Chondrocyte (in vitro differentiated cells): ENCODE measurements at regions not wholly inside any gene's neighbourhood (a gene's known extent, or its start where the extent isn't known, plus 50 kb on each side); places are given as distances from the start of the nearest gene placed in this dataset.

ENCODE experiments used
- DNase-seq: peaks from one replicate; pipeline ENCODE4 v3.0.0; 2021; ENCODE audit warnings: mixed read lengths, low spot score
- H3K27ac Mint-ChIP-seq: one replicate; pipeline ENCODE4 v1.8.0; 2021; ENCODE audit warnings: mild to moderate bottlenecking, moderate library complexity, mixed read lengths; ENCODE audit not compliant: unreplicated experiment
- H3K27me3 Mint-ChIP-seq: 2 replicates; pipeline ENCODE4 v1.8.0; 2021; ENCODE audit warnings: low read depth, mixed read lengths
- H3K36me3 Mint-ChIP-seq: 2 replicates; pipeline ENCODE4 v1.8.0; 2021; ENCODE audit warnings: low read depth, mixed read lengths
- H3K4me1 Mint-ChIP-seq: 2 replicates; pipeline ENCODE4 v1.8.0; 2021; ENCODE audit warnings: low read depth, mild to moderate bottlenecking, mixed read lengths
- H3K4me3 Mint-ChIP-seq: one replicate; pipeline ENCODE4 v1.8.0; 2021; ENCODE audit warnings: mild to moderate bottlenecking, moderate library complexity, mixed read lengths; ENCODE audit not compliant: unreplicated experiment
- H3K9me3 Mint-ChIP-seq: 2 replicates; pipeline ENCODE4 v1.8.0; 2021; ENCODE audit warnings: low read depth, mixed read lengths
- TF ChIP-seq, protein P1 (sequence below): fragments of 200-600 bp; sonication (generic); IDR thresholded peaks from 2 replicates; pipeline ENCODE4 v1.5.0; 2021; ENCODE audit warnings: antibody characterized with exemption, mild to moderate bottlenecking, moderate library complexity

DNA sequence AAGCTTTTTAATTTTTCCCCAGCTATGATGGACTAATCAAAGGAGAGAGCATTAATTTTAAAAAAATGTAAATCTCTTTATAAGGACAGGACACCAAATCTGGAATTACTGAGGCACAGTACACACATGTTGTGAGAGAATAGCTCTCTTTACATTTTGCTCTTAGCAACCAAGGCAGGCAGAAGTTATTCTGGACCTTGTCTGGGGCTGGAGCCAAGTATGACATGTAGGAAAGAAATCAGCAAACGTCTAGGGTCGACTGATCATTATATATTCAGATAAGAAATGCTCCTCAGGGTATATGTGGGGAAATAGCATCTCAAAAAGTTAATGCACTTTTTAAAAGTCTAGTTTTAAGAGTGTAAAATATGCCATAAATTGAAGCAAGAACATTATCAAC is 1330.0 kb upstream of the CELF4 start:
- no peaks in the 10 kb centered on the region for H3K27me3 Mint-ChIP-seq
- H3K27ac Mint-ChIP-seq: no peak overlapping the region
- DNase-seq: no peak
- no peaks in the 10 kb centered on the region for H3K36me3 Mint-ChIP-seq
- H3K9me3 Mint-ChIP-seq: peaks cover 4% of the 10 kb centered on the region
- TF ChIP-seq, protein P1, sequence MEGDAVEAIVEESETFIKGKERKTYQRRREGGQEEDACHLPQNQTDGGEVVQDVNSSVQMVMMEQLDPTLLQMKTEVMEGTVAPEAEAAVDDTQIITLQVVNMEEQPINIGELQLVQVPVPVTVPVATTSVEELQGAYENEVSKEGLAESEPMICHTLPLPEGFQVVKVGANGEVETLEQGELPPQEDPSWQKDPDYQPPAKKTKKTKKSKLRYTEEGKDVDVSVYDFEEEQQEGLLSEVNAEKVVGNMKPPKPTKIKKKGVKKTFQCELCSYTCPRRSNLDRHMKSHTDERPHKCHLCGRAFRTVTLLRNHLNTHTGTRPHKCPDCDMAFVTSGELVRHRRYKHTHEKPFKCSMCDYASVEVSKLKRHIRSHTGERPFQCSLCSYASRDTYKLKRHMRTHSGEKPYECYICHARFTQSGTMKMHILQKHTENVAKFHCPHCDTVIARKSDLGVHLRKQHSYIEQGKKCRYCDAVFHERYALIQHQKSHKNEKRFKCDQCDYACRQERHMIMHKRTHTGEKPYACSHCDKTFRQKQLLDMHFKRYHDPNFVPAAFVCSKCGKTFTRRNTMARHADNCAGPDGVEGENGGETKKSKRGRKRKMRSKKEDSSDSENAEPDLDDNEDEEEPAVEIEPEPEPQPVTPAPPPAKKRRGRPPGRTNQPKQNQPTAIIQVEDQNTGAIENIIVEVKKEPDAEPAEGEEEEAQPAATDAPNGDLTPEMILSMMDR: no peak
- H3K4me3 Mint-ChIP-seq: no peak overlapping the region
- H3K4me1 Mint-ChIP-seq: no peaks in the 10 kb centered on the region

DNA sequence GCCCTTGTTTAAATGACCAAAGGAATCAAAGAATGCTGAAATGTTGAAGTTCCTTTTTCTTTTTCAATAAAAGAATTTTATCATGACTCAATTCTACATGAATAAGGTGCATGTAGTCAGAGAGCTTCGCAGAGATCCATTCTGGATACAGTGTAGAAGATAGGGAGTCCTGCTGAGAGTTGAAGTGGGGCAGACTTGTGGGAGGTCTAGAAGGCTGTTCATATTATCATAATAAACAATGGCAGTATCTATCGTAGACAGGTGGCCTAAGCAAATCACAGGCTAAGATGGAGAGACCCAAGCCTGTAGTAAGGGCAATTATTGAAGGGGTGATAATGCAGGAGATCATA is 1322.0 kb upstream of the CELF4 start:
- peaks cover 2% of the 10 kb centered on the region for H3K9me3 Mint-ChIP-seq
- no peak for DNase-seq
- no peak overlapping the region for H3K4me3 Mint-ChIP-seq
- no peaks in the 10 kb centered on the region for H3K27me3 Mint-ChIP-seq
- no peaks in the 10 kb centered on the region for H3K4me1 Mint-ChIP-seq
- no peaks in the 10 kb centered on the region for H3K36me3 Mint-ChIP-seq
- no peak overlapping the region for H3K27ac Mint-ChIP-seq
- TF ChIP-seq, protein P1: no peak

DNA sequence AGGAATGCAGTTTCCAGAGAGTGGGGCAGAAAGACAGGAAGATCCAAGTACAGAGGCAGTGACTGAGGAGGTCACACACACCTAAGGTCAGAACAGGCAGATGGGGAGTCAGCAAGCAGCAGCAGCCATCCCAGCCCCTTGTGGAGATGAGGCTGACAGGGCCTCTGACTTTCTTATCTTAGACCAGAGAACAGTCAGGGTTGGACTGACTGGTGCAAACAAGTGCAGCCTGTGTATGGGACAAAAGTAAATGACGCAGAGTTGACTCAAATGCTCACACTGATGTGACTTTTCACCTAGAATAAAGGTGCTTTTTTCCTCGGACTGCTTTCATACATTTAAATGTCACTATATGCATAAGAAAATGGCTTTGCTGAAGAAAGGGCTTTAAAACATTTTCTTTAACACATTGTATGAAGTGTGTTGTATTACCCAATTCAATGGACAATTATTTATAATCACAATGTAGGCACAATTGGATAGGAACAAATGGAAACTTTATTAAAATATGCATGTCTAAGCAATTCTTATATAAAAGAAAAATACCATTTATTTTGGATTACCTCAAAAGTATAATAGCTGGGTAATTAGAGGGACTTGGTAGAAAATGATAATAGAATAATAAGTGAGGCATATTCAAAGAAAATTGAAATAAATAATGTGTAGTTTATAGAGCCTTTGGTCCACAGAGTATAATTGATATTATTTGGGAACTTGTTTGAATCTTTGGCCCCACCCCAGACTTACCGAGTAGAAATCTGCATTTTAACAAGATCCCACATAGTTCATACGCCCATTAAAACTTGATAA is 1321.5 kb upstream of the CELF4 start:
- Mint-ChIP-seq H3K9me3 (peaks cover 2% of the 10 kb centered on the region), H3K4me1 (no peaks in the 10 kb centered on the region), H3K4me3 (no peak overlapping the region), H3K36me3 (no peaks in the 10 kb centered on the region), H3K27me3 (no peaks in the 10 kb centered on the region), H3K27ac (no peak overlapping the region)
- TF ChIP-seq, protein P1: no peak
- DNase-seq: no peak

DNA sequence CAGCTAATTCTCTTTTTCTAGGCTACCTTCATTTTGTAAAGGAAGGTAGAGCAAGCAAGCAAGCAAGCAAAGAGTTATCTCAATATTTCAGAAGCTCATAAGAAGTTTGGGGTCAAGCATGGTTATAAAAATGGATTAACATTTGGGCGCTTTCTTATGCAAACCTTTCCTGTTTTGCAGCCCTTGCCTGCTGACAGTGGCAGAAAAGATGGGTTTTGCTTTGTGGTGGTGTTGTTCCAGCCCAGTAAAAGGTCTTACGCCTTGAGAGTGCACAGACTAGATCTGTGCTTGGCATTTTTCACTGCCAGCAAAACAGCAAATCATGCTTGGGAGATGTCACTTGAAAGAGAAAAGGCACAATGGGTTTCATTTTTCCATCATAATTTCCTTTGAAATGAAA is 1320.6 kb upstream of the CELF4 start:
- H3K4me3 Mint-ChIP-seq: no peak overlapping the region
- H3K36me3 Mint-ChIP-seq: no peaks in the 10 kb centered on the region
- H3K9me3 Mint-ChIP-seq: peaks cover 2% of the 10 kb centered on the region
- TF ChIP-seq, protein P1: no peak
- no peak for DNase-seq
- H3K27me3 Mint-ChIP-seq: peaks cover 5% of the 10 kb centered on the region
- no peak overlapping the region for H3K27ac Mint-ChIP-seq
- H3K4me1 Mint-ChIP-seq: no peaks in the 10 kb centered on the region

DNA sequence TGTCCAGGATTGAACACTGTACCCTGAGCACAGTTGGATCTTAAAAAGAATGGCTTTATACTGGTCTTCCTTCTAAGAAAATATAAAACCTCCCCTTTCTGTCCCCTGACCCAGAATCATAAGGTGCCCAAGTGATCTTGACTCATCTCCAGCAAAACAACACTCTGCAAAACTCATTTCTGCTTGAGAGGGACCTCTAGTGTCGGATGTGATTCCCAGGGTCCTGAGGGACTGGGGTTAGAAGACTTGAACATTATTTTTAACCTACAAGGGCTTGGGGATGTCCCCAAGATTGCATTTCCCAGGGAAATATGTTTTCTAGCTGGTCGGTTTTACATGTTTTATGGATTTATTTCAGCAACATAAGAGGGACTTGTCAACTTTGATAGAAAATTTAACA is 1318.5 kb upstream of the CELF4 start:
- Mint-ChIP-seq H3K4me3 (no peak overlapping the region), H3K9me3 (peaks cover 4% of the 10 kb centered on the region), H3K27ac (no peak overlapping the region), H3K4me1 (no peaks in the 10 kb centered on the region), H3K27me3 (peaks cover 5% of the 10 kb centered on the region), H3K36me3 (no peaks in the 10 kb centered on the region)
- TF ChIP-seq, protein P1: no peak
- no peak for DNase-seq
